Upper lobe of left lung (tissue), 4 donors: ENCODE measurements at regions not wholly inside any gene's neighbourhood (a gene's known extent, or its start where the extent isn't known, plus 50 kb on each side); places are given as distances from the start of the nearest gene placed in this dataset.

Source experiments
- POLR2A ChIP-seq, 4 donors: fragments of 450-650 bp; IDR thresholded peaks; one replicate each; pipeline ENCODE4 v1.5.1; 2016 to 2017; ENCODE audit warnings: antibody characterized with exemption in 4 of 4, mild to moderate bottlenecking in 2 of 4
- POLR2AphosphoS5 ChIP-seq, 2 donors: sonication (generic); formaldehyde crosslinking; IDR thresholded peaks; one replicate each; pipeline ENCODE4 v1.5.1; 2017; ENCODE audit warnings: antibody characterized with exemption in 2 of 2
- TF ChIP-seq, protein P1 (sequence below), 6 experiments: fragments of 450-650 bp in 4 of 6; fragments of 200-600 bp in 2 of 6; sonication (generic) in 2 of 6; IDR thresholded peaks; one replicate each; pipeline ENCODE4 v1.5.1; 2016 to 2019; ENCODE audit warnings: antibody characterized with exemption in 6 of 6

DNA sequence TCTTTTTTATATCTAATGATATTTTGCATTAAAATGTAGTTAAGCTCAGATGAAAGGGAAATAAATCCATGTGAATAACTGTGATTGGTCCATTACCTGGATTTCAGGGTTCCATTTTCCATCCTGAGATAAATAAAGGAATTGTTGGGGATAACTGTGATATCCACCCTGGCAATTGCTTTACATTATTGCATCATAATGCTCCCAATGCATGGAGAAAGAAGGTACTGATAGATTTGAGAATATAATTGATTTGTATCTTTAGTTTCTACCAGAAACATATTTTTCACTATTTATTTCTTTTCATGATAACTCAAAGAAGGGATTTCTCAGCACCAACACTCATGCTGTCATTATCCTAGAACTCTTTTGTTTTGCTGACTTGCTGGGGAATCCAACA, 102.0 kb upstream of the KCNQ5 start:
- TF ChIP-seq POLR2A (IDR thresholded peaks at IDR 0.05) (no peak), POLR2AphosphoS5 (IDR thresholded peaks at IDR 0.05) (no peak)
- TF ChIP-seq, protein P1, sequence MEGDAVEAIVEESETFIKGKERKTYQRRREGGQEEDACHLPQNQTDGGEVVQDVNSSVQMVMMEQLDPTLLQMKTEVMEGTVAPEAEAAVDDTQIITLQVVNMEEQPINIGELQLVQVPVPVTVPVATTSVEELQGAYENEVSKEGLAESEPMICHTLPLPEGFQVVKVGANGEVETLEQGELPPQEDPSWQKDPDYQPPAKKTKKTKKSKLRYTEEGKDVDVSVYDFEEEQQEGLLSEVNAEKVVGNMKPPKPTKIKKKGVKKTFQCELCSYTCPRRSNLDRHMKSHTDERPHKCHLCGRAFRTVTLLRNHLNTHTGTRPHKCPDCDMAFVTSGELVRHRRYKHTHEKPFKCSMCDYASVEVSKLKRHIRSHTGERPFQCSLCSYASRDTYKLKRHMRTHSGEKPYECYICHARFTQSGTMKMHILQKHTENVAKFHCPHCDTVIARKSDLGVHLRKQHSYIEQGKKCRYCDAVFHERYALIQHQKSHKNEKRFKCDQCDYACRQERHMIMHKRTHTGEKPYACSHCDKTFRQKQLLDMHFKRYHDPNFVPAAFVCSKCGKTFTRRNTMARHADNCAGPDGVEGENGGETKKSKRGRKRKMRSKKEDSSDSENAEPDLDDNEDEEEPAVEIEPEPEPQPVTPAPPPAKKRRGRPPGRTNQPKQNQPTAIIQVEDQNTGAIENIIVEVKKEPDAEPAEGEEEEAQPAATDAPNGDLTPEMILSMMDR (IDR thresholded peaks at IDR 0.05) = no peak
